ENCODE measurements at regions not wholly inside any gene's neighbourhood (a gene's known extent, or its start where the extent isn't known, plus 50 kb on each side); places are given as distances from the start of the nearest gene placed in this dataset.
"Not testable (repeated sequence)": the region's sequence is repeated elsewhere in the genome, so short reads cannot be mapped to it uniquely, and the experiment has no call there.

GRCh38 chr3:161925749-161926360 lies 429.2 kb downstream of the OTOL1 start:
- no peak for DNase-seq

GRCh38 chr3:161927131-161927530 lies 430.5 kb downstream of the OTOL1 start:
- DNase-seq, result no peak

GRCh38 chr3:161939918-161940620 lies 443.5 kb downstream of the OTOL1 start:
- DNase-seq, result no peak

GRCh38 chr3:161940621-161940965 lies 444.0 kb downstream of the OTOL1 start:
- DNase-seq, result no peak

- DNase-seq, result no peak
Measured at GRCh38 chr3:161941891-161942290, 445.3 kb downstream of the OTOL1 start.

GRCh38 chr3:161943801-161944345 lies 447.3 kb downstream of the OTOL1 start:
- not testable (repeated sequence) for DNase-seq

- no peak for DNase-seq
Measured at GRCh38 chr3:161946443-161946960, 449.9 kb downstream of the OTOL1 start.

GRCh38 chr3:161950318-161950868 lies 453.8 kb downstream of the OTOL1 start:
- DNase-seq, result no peak

- no peak for DNase-seq
Measured at GRCh38 chr3:161957467-161957866, 460.9 kb downstream of the OTOL1 start.

GRCh38 chr3:161964857-161965256 lies 468.2 kb downstream of the OTOL1 start:
- DNase-seq, result no peak

GRCh38 chr3:161969867-161970266 lies 473.3 kb downstream of the OTOL1 start:
- no peak for DNase-seq

GRCh38 chr3:161975201-161975600 lies 478.6 kb downstream of the OTOL1 start:
- no peak for DNase-seq

GRCh38 chr3:161977063-161977462 lies 480.5 kb downstream of the OTOL1 start:
- no peak for DNase-seq

- no peak for DNase-seq
Measured at GRCh38 chr3:161977850-161978249, 481.2 kb downstream of the OTOL1 start.

GRCh38 chr3:161987933-161988332 lies 491.3 kb downstream of the OTOL1 start:
- DNase-seq, result no peak

- no peak for DNase-seq
Measured at GRCh38 chr3:161989012-161989411, 492.4 kb downstream of the OTOL1 start.

- no peak for DNase-seq
Measured at GRCh38 chr3:161990036-161990435, 493.4 kb downstream of the OTOL1 start.

GRCh38 chr3:161991901-161992540 lies 495.4 kb downstream of the OTOL1 start:
- no peak for DNase-seq

GRCh38 chr3:161999846-162000245 lies 503.2 kb downstream of the OTOL1 start:
- no peak for DNase-seq

- no peak for DNase-seq
Measured at GRCh38 chr3:162007722-162008121, 511.1 kb downstream of the OTOL1 start.

- DNase-seq, result no peak
Measured at GRCh38 chr3:162012633-162013032, 516.0 kb downstream of the OTOL1 start.

GRCh38 chr3:162014284-162014683 lies 517.7 kb downstream of the OTOL1 start:
- DNase-seq, result peak in 1 of 2 experiments; percentile 19

GRCh38 chr3:162015856-162016255 lies 519.2 kb downstream of the OTOL1 start:
- peak in 1 of 2 experiments; percentile 15 for DNase-seq
